H9 (cell line): ENCODE measurements at regions not wholly inside any gene's neighbourhood (a gene's known extent, or its start where the extent isn't known, plus 50 kb on each side); places are given as distances from the start of the nearest gene placed in this dataset.

Source experiments
- DNase-seq: peaks from one replicate; pipeline ENCODE4 v3.0.0-alpha.2; 2017
- H2AFZ ChIP-seq: one replicate; pipeline ENCODE4 v1.6.1; 2013; ENCODE audit warnings: mild to moderate bottlenecking, low read length, control low read depth, moderate library complexity
- H2AK5ac ChIP-seq: 2 replicates; pipeline ENCODE4 v1.6.1; 2013; ENCODE audit warnings: low read length, control low read depth, mixed read lengths; ENCODE audit not compliant: insufficient read length
- H2BK120ac ChIP-seq: one replicate; pipeline ENCODE4 v1.6.1; 2013; ENCODE audit warnings: low read depth, mild to moderate bottlenecking, low read length, control low read depth, inconsistent platforms; ENCODE audit not compliant: poor library complexity, severe bottlenecking
- H2BK12ac ChIP-seq: 2 replicates; pipeline ENCODE4 v1.6.1; 2013; ENCODE audit warnings: low read length, control low read depth, mixed read lengths, low read depth; ENCODE audit not compliant: insufficient read length
- H2BK15ac ChIP-seq: 2 replicates; pipeline ENCODE4 v1.6.1; 2013; ENCODE audit warnings: low read depth, low read length, control low read depth
- H2BK20ac ChIP-seq: one replicate; pipeline ENCODE4 v1.6.1; 2013; ENCODE audit warnings: low read depth, mild to moderate bottlenecking, low read length, control low read depth, inconsistent platforms; ENCODE audit not compliant: poor library complexity, severe bottlenecking
- H2BK5ac ChIP-seq: 2 replicates; pipeline ENCODE4 v1.6.1; 2013; ENCODE audit warnings: low read length, control low read depth, mixed read lengths; ENCODE audit not compliant: insufficient read length
- H3K14ac ChIP-seq: 2 replicates; pipeline ENCODE4 v1.6.1; 2013; ENCODE audit warnings: low read length, control low read depth; ENCODE audit not compliant: insufficient read depth
- H3K18ac ChIP-seq: 2 replicates; pipeline ENCODE4 v1.6.1; 2013; ENCODE audit warnings: low read depth, mild to moderate bottlenecking, mixed read lengths, low read length, control low read depth; ENCODE audit not compliant: insufficient read length
- H3K23ac ChIP-seq: 2 replicates; pipeline ENCODE4 v1.6.1; 2013; ENCODE audit warnings: low read length, control low read depth, mixed read lengths, low read depth; ENCODE audit not compliant: insufficient read length
- H3K23me2 ChIP-seq: 2 replicates; pipeline ENCODE4 v1.6.1; 2013; ENCODE audit warnings: low read depth, mild to moderate bottlenecking, mixed read lengths, low read length, control low read depth; ENCODE audit not compliant: insufficient read length, poor library complexity, severe bottlenecking
- H3K27ac ChIP-seq: 2 replicates; pipeline ENCODE4 v1.5.1; 2013; ENCODE audit warnings: low read length, control low read depth, mixed read lengths, low read depth; ENCODE audit not compliant: insufficient read length
- H3K27me3 ChIP-seq: 2 replicates; pipeline ENCODE4 v1.6.1; 2013; ENCODE audit warnings: low read length, control low read depth, inconsistent platforms; ENCODE audit not compliant: insufficient read depth
- H3K4ac ChIP-seq: 2 replicates; pipeline ENCODE4 v1.6.1; 2013; ENCODE audit warnings: low read depth, mild to moderate bottlenecking, control low read depth, inconsistent platforms, low read length, moderate library complexity
- H3K4me1 ChIP-seq: 2 replicates; pipeline ENCODE4 v1.6.1; 2013; ENCODE audit warnings: low read length, control low read depth, inconsistent platforms; ENCODE audit not compliant: insufficient read depth
- H3K4me2 ChIP-seq: 2 replicates; pipeline ENCODE4 v1.6.1; 2013; ENCODE audit warnings: low read length, control low read depth, mixed read lengths; ENCODE audit not compliant: insufficient read length, insufficient read depth
- H3K56ac ChIP-seq: 2 replicates; pipeline ENCODE4 v1.6.1; 2013; ENCODE audit warnings: low read depth, mild to moderate bottlenecking, mixed read lengths, low read length, control low read depth; ENCODE audit not compliant: insufficient read length
- H3K79me1 ChIP-seq: 2 replicates; pipeline ENCODE4 v1.6.1; 2013; ENCODE audit warnings: low read depth, mild to moderate bottlenecking, moderate library complexity, low read length, control low read depth, inconsistent platforms; ENCODE audit not compliant: insufficient read depth, poor library complexity, severe bottlenecking
- H3K79me2 ChIP-seq: 2 replicates; pipeline ENCODE4 v1.6.1; 2013; ENCODE audit warnings: low read length, control low read depth, inconsistent platforms; ENCODE audit not compliant: insufficient read depth
- H3K9ac ChIP-seq: 2 replicates; pipeline ENCODE4 v1.6.1; 2013; ENCODE audit warnings: low read length, control low read depth, mixed read lengths; ENCODE audit not compliant: insufficient read length; ENCODE audit errors: extremely low read depth
- H3K9me3 ChIP-seq: one replicate; pipeline ENCODE4 v1.6.1; 2013; ENCODE audit warnings: low read depth, low read length, inconsistent platforms; ENCODE audit not compliant: control insufficient read depth
- H3T11ph ChIP-seq: one replicate; pipeline ENCODE4 v1.6.1; 2013; ENCODE audit warnings: mild to moderate bottlenecking, low read length, control low read depth, inconsistent platforms
- H4K20me1 ChIP-seq: one replicate; pipeline ENCODE4 v1.6.1; 2013; ENCODE audit not compliant: control insufficient read depth, insufficient read length, insufficient read depth
- H4K5ac ChIP-seq: 2 replicates; pipeline ENCODE4 v1.6.1; 2013; ENCODE audit warnings: low read depth, mild to moderate bottlenecking, mixed read lengths, low read length, control low read depth; ENCODE audit not compliant: insufficient read length
- H4K8ac ChIP-seq: replicated peaks from 2 replicates; pipeline ENCODE4 v1.6.1; 2013; ENCODE audit warnings: low read length, control low read depth, mixed read lengths, low read depth; ENCODE audit not compliant: insufficient read length
- H4K91ac ChIP-seq: 2 replicates; pipeline ENCODE4 v1.6.1; 2013; ENCODE audit warnings: low read depth, mild to moderate bottlenecking, moderate library complexity, mixed read lengths, low read length, control low read depth; ENCODE audit not compliant: insufficient read length
- H3K27ac Mint-ChIP-seq, 3 experiments: 2 replicates in 2 of 3; 3 replicates in 1 of 3; pipeline ENCODE4 v1.8.0; 2020 to 2021; ENCODE audit warnings: mixed read lengths in 3 of 3, mild to moderate bottlenecking in 1 of 3, moderate library complexity in 1 of 3
- H3K27me3 Mint-ChIP-seq: 2 replicates; pipeline ENCODE4 v1.8.0; 2021; ENCODE audit warnings: low read depth, mild to moderate bottlenecking, moderate library complexity, mixed read lengths
- H3K36me3 Mint-ChIP-seq, 3 experiments: 2 replicates in 2 of 3; 3 replicates in 1 of 3; pipeline ENCODE4 v1.8.0; 2020 to 2021; ENCODE audit warnings: low read depth in 3 of 3, mixed read lengths in 3 of 3; ENCODE audit not compliant: insufficient read depth in 1 of 3
- H3K4me1 Mint-ChIP-seq, 2 experiments: 2 replicates each; pipeline ENCODE4 v1.8.0; 2020; ENCODE audit warnings: mixed read lengths in 2 of 2
- H3K4me3 Mint-ChIP-seq, 2 experiments: 2 replicates in 1 of 2; 3 replicates in 1 of 2; pipeline ENCODE4 v1.8.0; 2020 to 2021; ENCODE audit warnings: mild to moderate bottlenecking in 2 of 2, mixed read lengths in 2 of 2, moderate library complexity in 1 of 2
- H3K9me3 Mint-ChIP-seq, 2 experiments: 2 replicates in 1 of 2; 3 replicates in 1 of 2; pipeline ENCODE4 v1.8.0; 2020; ENCODE audit warnings: mild to moderate bottlenecking in 2 of 2, mixed read lengths in 2 of 2, moderate library complexity in 1 of 2
- CTCF ChIP-seq: fragments of 200-600 bp; sonication (generic); conservative IDR thresholded peaks from 3 replicates; pipeline ENCODE4 v1.8.0; 2021; ENCODE audit warnings: antibody characterized with exemption, mild to moderate bottlenecking
- WGBS: extraction: QIAGEN DNeasy Blood & Tissue Kit; methylation state at CpG from one replicate; pipeline ENCODE4 v1.1.7; 2013; ENCODE audit warnings: missing lambda C conversion rate, low lambda C conversion rate, mixed read lengths; ENCODE audit not compliant: insufficient read length; ENCODE audit errors: extremely low coverage; 5-methylcytosine and 5-hydroxymethylcytosine counted together

DNA sequence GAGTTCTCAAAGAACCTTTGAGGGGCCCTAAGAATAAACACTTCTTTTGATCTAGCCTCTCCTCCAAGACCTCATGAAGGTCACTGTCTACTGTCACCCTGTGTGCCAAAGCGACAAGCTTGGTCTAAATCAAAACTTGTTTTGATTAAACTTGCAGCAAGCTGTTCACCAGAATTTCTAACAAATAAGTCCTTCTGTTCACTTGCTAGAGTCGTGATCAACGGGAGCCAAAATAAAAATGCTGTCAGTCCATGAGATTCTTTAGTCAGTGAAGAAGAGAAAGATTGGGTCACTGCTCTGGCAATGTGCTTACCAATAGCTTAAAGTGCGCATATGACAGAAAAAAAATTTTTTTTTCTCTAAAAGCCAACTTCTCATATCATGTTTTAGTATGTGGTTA is 53.9 kb upstream of the GALNT5 start:
- no peak for TF ChIP-seq CTCF
- H3K14ac ChIP-seq, result no peak overlapping the region
- H3K4ac ChIP-seq, result no peak overlapping the region
- no peak overlapping the region for H2BK15ac ChIP-seq
- H4K8ac ChIP-seq, result no peak overlapping the region
- no peaks in the 10 kb centered on the region for H4K20me1 ChIP-seq
- H3K36me3 Mint-ChIP-seq, result no peaks in the 10 kb centered on the region
- no peak overlapping the region for H4K5ac ChIP-seq
- no peak overlapping the region for H2BK5ac ChIP-seq
- H3K18ac ChIP-seq, result no peak overlapping the region
- no peak overlapping the region for H3K4me3 Mint-ChIP-seq
- H3K23me2 ChIP-seq, result no peaks in the 10 kb centered on the region
- H3K4me2 ChIP-seq, result no peak overlapping the region
- H3K9me3 Mint-ChIP-seq, result no peaks in the 10 kb centered on the region; a peak in 1 of 5 replicates
- H2AFZ ChIP-seq, result no peak overlapping the region
- H3K9ac ChIP-seq, result no peak overlapping the region
- H3T11ph ChIP-seq, result no peak overlapping the region
- H3K9me3 ChIP-seq, result no peaks in the 10 kb centered on the region
- no CpG with 5 or more reads among the region's 4 CpGs for WGBS
- H2BK20ac ChIP-seq, result no peak overlapping the region
- H3K27ac ChIP-seq, result no peak overlapping the region
- no peaks in the 10 kb centered on the region for H3K79me2 ChIP-seq
- no peaks in the 10 kb centered on the region for H3K27me3 Mint-ChIP-seq
- H2BK120ac ChIP-seq, result no peak overlapping the region
- no peaks in the 10 kb centered on the region for H3K4me1 ChIP-seq
- no peaks in the 10 kb centered on the region for H3K27me3 ChIP-seq
- H2BK12ac ChIP-seq, result no peak overlapping the region
- no peak overlapping the region for H2AK5ac ChIP-seq
- H3K79me1 ChIP-seq, result no peaks in the 10 kb centered on the region
- no peak overlapping the region for H3K56ac ChIP-seq
- no peak overlapping the region for H4K91ac ChIP-seq
- H3K23ac ChIP-seq, result no peak overlapping the region
- H3K27ac Mint-ChIP-seq, result no peak overlapping the region
- H3K4me1 Mint-ChIP-seq, result peaks cover 6 to 10% of the 10 kb centered on the region in 2 experiments
- DNase-seq, result no peak
